ENCODE measurements at regions not wholly inside any gene's neighbourhood (a gene's known extent, or its start where the extent isn't known, plus 50 kb on each side); places are given as distances from the start of the nearest gene placed in this dataset.

DNA sequence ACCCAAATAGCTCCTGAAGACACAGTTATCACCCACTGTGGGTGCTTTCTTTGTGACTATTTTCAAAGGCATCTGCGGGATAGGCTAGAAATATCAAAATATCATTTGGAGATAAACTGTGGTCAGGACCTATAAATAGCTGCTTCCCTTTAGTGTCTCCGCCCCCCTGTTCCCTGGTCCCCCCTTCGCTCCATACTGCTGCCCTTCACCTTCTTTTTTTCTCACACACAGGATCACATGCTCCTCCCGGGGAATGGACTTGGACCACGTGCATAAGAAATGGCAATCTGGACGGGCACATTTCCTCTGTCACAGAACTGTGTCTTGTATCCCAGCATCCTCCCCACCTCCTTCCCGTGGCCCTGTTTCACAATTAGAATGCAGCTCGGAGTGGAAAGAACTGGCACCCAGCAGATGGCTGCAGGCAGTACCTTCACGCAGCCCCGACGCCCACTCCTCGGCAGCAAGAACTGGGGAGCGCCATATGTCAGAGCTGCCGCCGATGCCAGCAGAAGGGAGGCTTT, 68.8 kb upstream of the SSX2IP start:
- TF ChIP-seq YY1 (IDR thresholded peaks at IDR 0.05; ENCODE audit: insufficient read depth, insufficient read length) = no peak
- TF ChIP-seq SUZ12 (IDR thresholded peaks at IDR 0.05; ENCODE audit: extremely low read depth, insufficient read depth, insufficient read length) = no peak
